H1 (cell line): ENCODE measurements at regions not wholly inside any gene's neighbourhood (a gene's known extent, or its start where the extent isn't known, plus 50 kb on each side); places are given as distances from the start of the nearest gene placed in this dataset.

Experiments
- HDAC2 ChIP-seq, 2 experiments: fragments of 300-600 bp in 1 of 2; sonication (generic) in 1 of 2; IDR thresholded peaks; 2 replicates each; pipeline ENCODE4 v1.6.1; 2011 to 2012; ENCODE audit warnings: low read depth in 2 of 2, low read length in 2 of 2, mild to moderate bottlenecking in 2 of 2, moderate library complexity in 2 of 2, borderline replicate concordance in 1 of 2, inconsistent platforms in 1 of 2
- SIRT6 ChIP-seq: IDR thresholded peaks from one replicate; pipeline ENCODE4 v1.7.1; 2012; ENCODE audit warnings: low read length, inconsistent platforms
- SUZ12 ChIP-seq: fragments of 200-600 bp; sonication (generic); IDR thresholded peaks from 2 replicates; pipeline ENCODE4 v1.6.1; 2012; ENCODE audit warnings: mild to moderate bottlenecking, inconsistent platforms, low read length, moderate library complexity, mixed read lengths
- YY1 ChIP-seq: IDR thresholded peaks from 2 replicates; pipeline ENCODE4 v1.6.1; 2011; ENCODE audit warnings: low read depth, mild to moderate bottlenecking, low read length

DNA sequence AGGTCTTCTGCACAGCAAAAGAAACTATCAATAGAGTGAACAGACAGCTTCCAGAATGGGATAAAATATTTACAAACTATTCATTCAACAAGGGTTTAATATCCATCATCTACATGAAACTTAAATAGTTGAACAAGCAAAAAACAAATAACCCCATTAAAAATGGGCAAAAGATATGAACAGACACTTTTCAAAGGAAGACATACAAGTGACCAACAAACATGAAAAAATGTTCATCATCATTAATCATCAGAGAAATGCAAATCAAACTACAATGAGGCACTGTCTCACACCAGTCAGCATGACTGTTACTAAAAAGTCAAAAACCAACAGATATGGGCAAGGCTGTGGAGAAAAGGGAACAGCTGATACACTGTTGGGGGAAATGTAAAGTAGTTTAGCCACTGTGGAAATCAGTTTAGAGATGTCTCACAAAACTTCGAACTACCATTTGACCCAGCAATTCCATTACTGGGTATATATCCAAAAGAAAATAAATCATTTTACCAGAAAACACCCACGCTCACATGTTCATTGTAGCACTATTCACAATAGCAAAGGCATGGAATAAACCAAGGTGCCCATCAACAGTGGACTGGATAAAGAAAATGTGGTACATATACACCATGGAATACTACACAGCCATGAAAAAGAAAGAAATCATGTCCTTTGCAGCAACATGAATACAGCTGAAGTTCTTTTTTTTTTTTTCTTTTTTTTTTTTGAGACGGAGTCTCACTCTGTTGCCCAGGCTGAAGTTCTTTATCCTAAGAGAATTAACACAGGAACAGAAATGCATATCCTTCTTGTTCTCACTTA is 172.6 kb downstream of the KLF6 start (continued):
- TF ChIP-seq SIRT6 (no peak), YY1 (no peak), SUZ12 (no peak), HDAC2 (IDR thresholded peaks at IDR 0.05; ENCODE audit: borderline replicate concordance in 1 of 2, low read depth in 2 of 2, low read length in 2 of 2) (no peak)
